H9 (cell line): ENCODE measurements at regions not wholly inside any gene's neighbourhood (a gene's known extent, or its start where the extent isn't known, plus 50 kb on each side); places are given as distances from the start of the nearest gene placed in this dataset.

Source experiments
- DNase-seq: peaks from one replicate; pipeline ENCODE4 v3.0.0-alpha.2; 2017
- H2AFZ ChIP-seq: one replicate; pipeline ENCODE4 v1.6.1; 2013; ENCODE audit warnings: mild to moderate bottlenecking, low read length, control low read depth, moderate library complexity
- H2AK5ac ChIP-seq: 2 replicates; pipeline ENCODE4 v1.6.1; 2013; ENCODE audit warnings: low read length, control low read depth, mixed read lengths; ENCODE audit not compliant: insufficient read length
- H2BK120ac ChIP-seq: one replicate; pipeline ENCODE4 v1.6.1; 2013; ENCODE audit warnings: low read depth, mild to moderate bottlenecking, low read length, control low read depth, inconsistent platforms; ENCODE audit not compliant: poor library complexity, severe bottlenecking
- H2BK12ac ChIP-seq: 2 replicates; pipeline ENCODE4 v1.6.1; 2013; ENCODE audit warnings: low read length, control low read depth, mixed read lengths, low read depth; ENCODE audit not compliant: insufficient read length
- H2BK15ac ChIP-seq: 2 replicates; pipeline ENCODE4 v1.6.1; 2013; ENCODE audit warnings: low read depth, low read length, control low read depth
- H2BK20ac ChIP-seq: one replicate; pipeline ENCODE4 v1.6.1; 2013; ENCODE audit warnings: low read depth, mild to moderate bottlenecking, low read length, control low read depth, inconsistent platforms; ENCODE audit not compliant: poor library complexity, severe bottlenecking
- H2BK5ac ChIP-seq: 2 replicates; pipeline ENCODE4 v1.6.1; 2013; ENCODE audit warnings: low read length, control low read depth, mixed read lengths; ENCODE audit not compliant: insufficient read length
- H3K14ac ChIP-seq: 2 replicates; pipeline ENCODE4 v1.6.1; 2013; ENCODE audit warnings: low read length, control low read depth; ENCODE audit not compliant: insufficient read depth
- H3K18ac ChIP-seq: 2 replicates; pipeline ENCODE4 v1.6.1; 2013; ENCODE audit warnings: low read depth, mild to moderate bottlenecking, mixed read lengths, low read length, control low read depth; ENCODE audit not compliant: insufficient read length
- H3K23ac ChIP-seq: 2 replicates; pipeline ENCODE4 v1.6.1; 2013; ENCODE audit warnings: low read length, control low read depth, mixed read lengths, low read depth; ENCODE audit not compliant: insufficient read length
- H3K23me2 ChIP-seq: 2 replicates; pipeline ENCODE4 v1.6.1; 2013; ENCODE audit warnings: low read depth, mild to moderate bottlenecking, mixed read lengths, low read length, control low read depth; ENCODE audit not compliant: insufficient read length, poor library complexity, severe bottlenecking
- H3K27ac ChIP-seq: 2 replicates; pipeline ENCODE4 v1.5.1; 2013; ENCODE audit warnings: low read length, control low read depth, mixed read lengths, low read depth; ENCODE audit not compliant: insufficient read length
- H3K27me3 ChIP-seq: 2 replicates; pipeline ENCODE4 v1.6.1; 2013; ENCODE audit warnings: low read length, control low read depth, inconsistent platforms; ENCODE audit not compliant: insufficient read depth
- H3K4ac ChIP-seq: 2 replicates; pipeline ENCODE4 v1.6.1; 2013; ENCODE audit warnings: low read depth, mild to moderate bottlenecking, control low read depth, inconsistent platforms, low read length, moderate library complexity
- H3K4me1 ChIP-seq: 2 replicates; pipeline ENCODE4 v1.6.1; 2013; ENCODE audit warnings: low read length, control low read depth, inconsistent platforms; ENCODE audit not compliant: insufficient read depth
- H3K4me2 ChIP-seq: 2 replicates; pipeline ENCODE4 v1.6.1; 2013; ENCODE audit warnings: low read length, control low read depth, mixed read lengths; ENCODE audit not compliant: insufficient read length, insufficient read depth
- H3K56ac ChIP-seq: 2 replicates; pipeline ENCODE4 v1.6.1; 2013; ENCODE audit warnings: low read depth, mild to moderate bottlenecking, mixed read lengths, low read length, control low read depth; ENCODE audit not compliant: insufficient read length
- H3K79me1 ChIP-seq: 2 replicates; pipeline ENCODE4 v1.6.1; 2013; ENCODE audit warnings: low read depth, mild to moderate bottlenecking, moderate library complexity, low read length, control low read depth, inconsistent platforms; ENCODE audit not compliant: insufficient read depth, poor library complexity, severe bottlenecking
- H3K79me2 ChIP-seq: 2 replicates; pipeline ENCODE4 v1.6.1; 2013; ENCODE audit warnings: low read length, control low read depth, inconsistent platforms; ENCODE audit not compliant: insufficient read depth
- H3K9ac ChIP-seq: 2 replicates; pipeline ENCODE4 v1.6.1; 2013; ENCODE audit warnings: low read length, control low read depth, mixed read lengths; ENCODE audit not compliant: insufficient read length; ENCODE audit errors: extremely low read depth
- H3K9me3 ChIP-seq: one replicate; pipeline ENCODE4 v1.6.1; 2013; ENCODE audit warnings: low read depth, low read length, inconsistent platforms; ENCODE audit not compliant: control insufficient read depth
- H3T11ph ChIP-seq: one replicate; pipeline ENCODE4 v1.6.1; 2013; ENCODE audit warnings: mild to moderate bottlenecking, low read length, control low read depth, inconsistent platforms
- H4K20me1 ChIP-seq: one replicate; pipeline ENCODE4 v1.6.1; 2013; ENCODE audit not compliant: control insufficient read depth, insufficient read length, insufficient read depth
- H4K5ac ChIP-seq: 2 replicates; pipeline ENCODE4 v1.6.1; 2013; ENCODE audit warnings: low read depth, mild to moderate bottlenecking, mixed read lengths, low read length, control low read depth; ENCODE audit not compliant: insufficient read length
- H4K8ac ChIP-seq: replicated peaks from 2 replicates; pipeline ENCODE4 v1.6.1; 2013; ENCODE audit warnings: low read length, control low read depth, mixed read lengths, low read depth; ENCODE audit not compliant: insufficient read length
- H4K91ac ChIP-seq: 2 replicates; pipeline ENCODE4 v1.6.1; 2013; ENCODE audit warnings: low read depth, mild to moderate bottlenecking, moderate library complexity, mixed read lengths, low read length, control low read depth; ENCODE audit not compliant: insufficient read length
- H3K27ac Mint-ChIP-seq, 3 experiments: 2 replicates in 2 of 3; 3 replicates in 1 of 3; pipeline ENCODE4 v1.8.0; 2020 to 2021; ENCODE audit warnings: mixed read lengths in 3 of 3, mild to moderate bottlenecking in 1 of 3, moderate library complexity in 1 of 3
- H3K27me3 Mint-ChIP-seq: 2 replicates; pipeline ENCODE4 v1.8.0; 2021; ENCODE audit warnings: low read depth, mild to moderate bottlenecking, moderate library complexity, mixed read lengths
- H3K36me3 Mint-ChIP-seq, 3 experiments: 2 replicates in 2 of 3; 3 replicates in 1 of 3; pipeline ENCODE4 v1.8.0; 2020 to 2021; ENCODE audit warnings: low read depth in 3 of 3, mixed read lengths in 3 of 3; ENCODE audit not compliant: insufficient read depth in 1 of 3
- H3K4me1 Mint-ChIP-seq, 2 experiments: 2 replicates each; pipeline ENCODE4 v1.8.0; 2020; ENCODE audit warnings: mixed read lengths in 2 of 2
- H3K4me3 Mint-ChIP-seq, 2 experiments: 2 replicates in 1 of 2; 3 replicates in 1 of 2; pipeline ENCODE4 v1.8.0; 2020 to 2021; ENCODE audit warnings: mild to moderate bottlenecking in 2 of 2, mixed read lengths in 2 of 2, moderate library complexity in 1 of 2
- H3K9me3 Mint-ChIP-seq, 2 experiments: 2 replicates in 1 of 2; 3 replicates in 1 of 2; pipeline ENCODE4 v1.8.0; 2020; ENCODE audit warnings: mild to moderate bottlenecking in 2 of 2, mixed read lengths in 2 of 2, moderate library complexity in 1 of 2
- CTCF ChIP-seq: fragments of 200-600 bp; sonication (generic); conservative IDR thresholded peaks from 3 replicates; pipeline ENCODE4 v1.8.0; 2021; ENCODE audit warnings: antibody characterized with exemption, mild to moderate bottlenecking
- WGBS: extraction: QIAGEN DNeasy Blood & Tissue Kit; methylation state at CpG from one replicate; pipeline ENCODE4 v1.1.7; 2013; ENCODE audit warnings: missing lambda C conversion rate, low lambda C conversion rate, mixed read lengths; ENCODE audit not compliant: insufficient read length; ENCODE audit errors: extremely low coverage; 5-methylcytosine and 5-hydroxymethylcytosine counted together

- no peak overlapping the region for H3K4me3 Mint-ChIP-seq
- Histone ChIP-seq H3K27me3 (no peaks in the 10 kb centered on the region), H4K8ac (no peak overlapping the region), H3K27ac (no peak overlapping the region), H3K4me1 (no peaks in the 10 kb centered on the region), H3K18ac (no peak overlapping the region), H3K23me2 (no peaks in the 10 kb centered on the region), H2BK20ac (no peak overlapping the region), H2BK120ac (no peak overlapping the region), H3K14ac (no peak overlapping the region), H2BK5ac (no peak overlapping the region), H3K23ac (no peak overlapping the region), H3K56ac (no peak overlapping the region), H3K9me3 (no peaks in the 10 kb centered on the region), H3K79me1 (no peaks in the 10 kb centered on the region), H4K91ac (no peak overlapping the region), H3K9ac (no peak overlapping the region), H3K4me2 (no peak overlapping the region), H3K4ac (no peak overlapping the region), H3K79me2 (no peaks in the 10 kb centered on the region), H2BK12ac (no peak overlapping the region), H2AK5ac (no peak overlapping the region), H4K5ac (no peak overlapping the region), H3T11ph (no peak overlapping the region), H2BK15ac (no peak overlapping the region), H4K20me1 (no peaks in the 10 kb centered on the region), H2AFZ (no peak overlapping the region)
- H3K36me3 Mint-ChIP-seq: no peaks in the 10 kb centered on the region
- 0 out of 7 replicates have a peak overlapping the region, but pooled peaks of 1 of the 3 experiments have one; percentile 19 for H3K27ac Mint-ChIP-seq
- peaks cover 25 to 26% of the 10 kb centered on the region in 2 experiments for H3K4me1 Mint-ChIP-seq
- peaks cover 13% of the 10 kb centered on the region for H3K27me3 Mint-ChIP-seq
- no peak for TF ChIP-seq CTCF
- no peaks in the 10 kb centered on the region for H3K9me3 Mint-ChIP-seq
- no peak for DNase-seq
- no CpG with 5 or more reads among the region's 13 CpGs for WGBS
These were observed 113.5 kb downstream of the KLF6 start for GRCh38 chr10:3671386-3671955.
